Fibroblast of upper back skin (primary cell): ENCODE measurements at regions not wholly inside any gene's neighbourhood (a gene's known extent, or its start where the extent isn't known, plus 50 kb on each side); places are given as distances from the start of the nearest gene placed in this dataset.
A peak's percentile ranks its signal among the peaks of the same experiment; 100 is the strongest.

ENCODE experiments used
- DNase-seq: peaks from one replicate; pipeline ENCODE4 v3.0.0-alpha.2; 2013

DNA sequence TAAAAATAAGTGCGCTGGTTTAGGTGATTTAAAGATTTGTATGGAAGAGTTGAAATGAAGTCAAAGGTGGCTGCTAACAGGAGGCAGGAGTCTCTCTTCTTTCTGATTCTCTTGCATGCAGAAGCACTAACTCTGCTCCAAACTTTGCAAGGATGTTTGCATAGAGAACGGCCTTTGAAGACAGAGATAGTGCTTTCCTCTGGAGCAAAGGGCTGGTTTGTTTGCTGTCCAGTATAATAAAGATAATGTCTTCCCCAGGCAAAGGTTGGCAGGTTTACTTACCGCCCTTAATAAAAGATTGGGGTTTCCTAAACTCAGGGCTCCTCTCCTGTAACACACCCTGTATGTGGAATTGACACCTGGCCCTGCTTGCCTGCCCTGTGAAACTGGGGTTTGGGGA is 210.6 kb upstream of the RREB1 start:
- no peak for DNase-seq

DNA sequence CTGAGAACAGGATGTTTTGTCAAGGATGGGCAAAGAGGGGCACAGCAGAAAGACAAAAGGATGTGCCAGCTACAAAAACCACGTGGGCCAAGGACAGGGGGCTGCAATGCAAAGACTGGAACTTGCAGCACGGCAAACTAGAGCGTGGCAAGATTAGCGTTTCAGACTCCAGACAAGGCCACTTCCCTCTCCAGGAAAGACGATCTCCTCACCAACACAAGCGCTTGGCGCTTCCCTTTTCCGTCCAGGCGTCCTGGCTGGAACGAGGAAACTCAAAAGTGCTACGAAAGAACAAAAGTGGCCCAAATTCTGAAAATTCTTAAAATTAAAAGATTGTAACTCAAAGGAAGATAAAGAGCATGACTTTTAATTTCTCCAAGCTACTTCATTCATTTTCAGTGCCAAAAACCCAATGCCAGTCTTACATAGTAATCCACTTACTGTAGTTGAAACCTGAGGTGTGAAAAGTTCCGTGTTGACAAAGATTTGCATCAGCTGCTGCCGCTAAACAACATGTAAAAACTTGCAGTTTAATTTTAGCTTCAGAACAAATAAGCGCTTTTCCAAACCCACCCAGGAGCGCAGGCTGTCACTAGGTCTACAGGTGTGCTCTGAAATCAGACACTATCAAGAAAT is 207.1 kb upstream of the RREB1 start:
- no peak for DNase-seq

DNA sequence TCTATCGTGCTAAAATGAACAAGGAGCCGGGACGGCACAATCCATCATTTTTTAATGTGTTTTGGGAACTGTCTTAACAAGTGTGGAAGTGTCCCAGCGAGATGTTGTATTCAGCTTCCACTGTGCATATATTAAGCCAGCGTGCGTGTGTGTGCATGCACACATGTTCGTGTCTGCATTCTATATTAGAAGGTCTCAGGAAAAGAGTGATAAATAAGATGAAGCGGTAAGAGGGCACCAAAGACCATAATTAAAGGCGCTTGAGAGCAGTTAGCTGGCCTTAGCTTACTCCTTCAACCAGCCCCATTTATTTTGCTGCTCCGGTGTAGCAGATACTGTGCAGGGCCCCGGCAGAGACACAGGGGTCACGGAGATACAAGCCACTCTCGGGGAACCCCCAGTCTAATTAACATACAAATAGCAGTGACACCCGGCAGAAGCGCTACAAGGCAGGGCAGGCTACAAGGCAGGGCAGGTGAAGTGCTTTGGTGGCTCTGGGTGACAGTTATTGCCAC is 206.5 kb upstream of the RREB1 start:
- no peak for DNase-seq

GRCh38 chr6:6901945-6902344 is 205.8 kb upstream of the RREB1 start:
- DNase-seq = no peak

- no peak for DNase-seq
Measured at GRCh38 chr6:6905961-6906518, 201.7 kb upstream of the RREB1 start.

GRCh38 chr6:6906570-6907213 is 201.1 kb upstream of the RREB1 start:
- no peak for DNase-seq

- DNase-seq = no peak
Measured at GRCh38 chr6:6907286-6907685, 200.5 kb upstream of the RREB1 start.

- no peak for DNase-seq
Measured at GRCh38 chr6:6908121-6908520, 199.6 kb upstream of the RREB1 start.

DNA sequence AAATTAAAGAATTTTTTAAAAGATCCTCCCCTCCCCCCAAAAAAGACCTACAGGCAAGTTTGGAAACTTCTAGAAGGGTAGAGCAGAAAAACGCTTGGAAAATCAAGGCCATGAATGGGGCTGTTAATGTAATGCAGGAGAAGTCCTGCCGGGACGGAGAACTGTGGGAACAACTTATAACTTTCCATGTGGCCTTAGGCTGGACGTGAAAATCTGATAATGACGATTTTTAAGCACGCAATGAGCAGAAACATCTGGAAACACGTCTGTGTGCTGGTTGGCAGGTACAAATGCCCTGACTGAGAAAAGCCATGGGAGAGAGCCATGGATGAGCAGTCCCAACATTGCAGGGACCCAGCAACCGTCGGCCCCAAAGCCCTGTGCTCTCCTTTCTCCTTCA is 198.7 kb upstream of the RREB1 start:
- no peak for DNase-seq

GRCh38 chr6:6910734-6911295 is 196.9 kb upstream of the RREB1 start:
- no peak for DNase-seq

DNA sequence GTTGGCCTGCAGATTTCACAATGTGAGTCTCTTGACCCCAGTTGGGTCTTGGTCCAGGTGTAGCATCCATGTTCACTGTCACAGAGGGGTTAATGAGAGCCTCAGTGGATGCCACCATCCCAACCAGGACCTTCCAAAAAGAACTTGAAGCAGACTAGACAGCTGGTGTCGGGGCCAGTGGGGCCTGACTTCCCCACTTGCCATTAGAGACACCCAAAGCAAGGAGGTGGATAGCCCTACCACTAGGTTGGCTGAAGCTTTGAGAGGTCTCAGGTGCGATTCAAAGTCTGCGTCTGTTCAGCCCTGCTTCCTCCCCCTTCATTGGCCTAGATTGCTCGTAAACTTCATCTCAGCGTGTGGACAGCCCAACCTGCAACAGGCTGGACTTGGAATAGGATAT is 196.4 kb upstream of the RREB1 start:
- no peak for DNase-seq

DNA sequence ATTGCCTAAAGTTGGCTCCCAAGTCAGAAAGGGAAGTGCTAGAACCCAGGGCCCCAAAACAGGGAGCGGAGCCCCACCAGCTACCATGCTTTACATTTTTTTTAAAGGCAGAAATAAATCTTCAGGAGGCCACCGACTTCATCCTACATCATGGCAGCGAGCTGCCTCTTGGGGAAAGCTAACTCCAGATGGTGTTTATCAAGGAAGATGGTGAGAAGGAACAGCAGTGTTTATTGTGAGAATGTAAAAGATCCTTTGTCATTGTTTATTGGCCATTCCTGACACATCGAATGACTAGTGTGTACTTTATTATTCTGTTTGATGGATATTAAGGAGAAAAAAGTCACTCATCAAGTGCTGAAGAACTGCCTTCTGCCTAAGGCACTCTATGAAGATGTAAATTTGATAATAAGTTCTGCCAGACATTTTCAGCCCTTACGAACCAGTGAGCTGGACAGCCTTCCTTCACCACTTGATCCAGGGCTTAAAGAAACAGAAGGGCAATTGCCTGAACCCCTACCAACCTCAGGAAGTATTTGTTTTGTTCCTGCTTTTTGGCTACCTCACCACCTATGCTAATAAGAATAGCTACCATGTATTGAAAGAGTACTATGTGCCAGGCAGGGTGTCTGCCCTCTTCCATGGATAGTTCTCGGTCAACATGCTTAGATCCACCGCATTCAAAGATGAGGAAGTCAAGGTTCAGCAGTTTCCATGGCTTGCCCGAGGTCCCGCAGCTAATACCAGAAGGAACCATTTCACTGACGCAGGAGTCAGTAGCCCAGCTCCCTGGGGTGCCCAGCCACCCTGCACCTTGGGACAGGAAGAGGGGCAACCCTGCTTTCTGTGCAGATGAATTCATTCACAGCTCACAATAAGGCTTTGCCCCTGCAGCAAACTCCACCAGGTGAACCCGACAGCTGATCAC is 194.7 kb upstream of the RREB1 start:
- DNase-seq = no peak

DNA sequence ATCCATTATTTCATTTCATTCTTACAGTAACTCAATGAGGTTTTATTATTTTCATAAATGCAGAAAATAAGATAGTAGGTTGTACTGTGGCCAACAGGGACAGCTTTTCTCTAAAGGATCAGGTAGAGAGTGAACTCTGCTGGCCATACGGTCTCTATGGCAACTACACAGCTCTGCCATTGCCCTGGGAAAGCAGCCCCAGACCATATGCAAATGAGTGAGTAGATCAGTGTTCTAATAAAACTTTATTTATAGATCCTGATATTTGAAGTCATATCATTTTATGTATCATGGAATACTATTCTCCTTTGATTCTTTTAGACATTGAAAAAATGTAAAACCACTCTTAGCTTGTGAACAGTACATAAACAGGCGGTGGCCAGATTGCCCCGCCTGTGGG is 192.5 kb upstream of the RREB1 start:
- no peak for DNase-seq

DNA sequence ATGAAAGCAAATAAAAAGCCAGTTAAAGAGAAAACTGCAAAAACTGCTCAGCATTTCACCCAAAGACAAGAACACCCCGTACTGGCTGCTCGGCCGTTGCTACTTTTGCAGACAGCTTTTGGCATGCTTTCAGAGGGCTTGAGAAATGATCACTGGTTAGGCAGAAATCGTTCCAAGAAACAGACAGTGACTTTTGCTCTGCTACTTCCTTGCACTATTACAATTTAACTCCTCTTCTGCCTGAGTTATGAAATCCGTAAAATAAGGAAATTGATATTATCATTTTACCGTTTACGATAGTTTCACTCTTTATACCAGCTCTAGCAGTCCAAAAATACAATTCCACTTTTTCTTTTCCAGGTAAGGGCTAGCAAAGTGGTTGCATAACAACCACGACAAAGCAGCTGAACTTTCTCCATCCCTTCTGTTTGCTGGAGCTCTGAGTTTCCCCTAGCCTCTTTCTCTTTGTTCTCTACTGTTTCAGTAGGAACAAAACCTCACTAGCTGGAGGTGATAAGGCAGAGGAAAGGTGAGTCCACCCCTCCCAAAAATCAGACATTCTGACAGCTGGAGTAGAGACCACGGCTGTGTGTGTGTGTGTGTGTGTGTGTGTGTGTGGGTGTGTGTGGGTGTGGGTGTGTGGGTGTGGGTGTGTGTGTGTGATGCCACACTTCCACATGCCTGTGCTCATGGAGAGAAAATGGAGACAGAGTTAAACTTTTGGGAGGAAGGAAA is 191.8 kb upstream of the RREB1 start:
- DNase-seq = peak; percentile 65

DNA sequence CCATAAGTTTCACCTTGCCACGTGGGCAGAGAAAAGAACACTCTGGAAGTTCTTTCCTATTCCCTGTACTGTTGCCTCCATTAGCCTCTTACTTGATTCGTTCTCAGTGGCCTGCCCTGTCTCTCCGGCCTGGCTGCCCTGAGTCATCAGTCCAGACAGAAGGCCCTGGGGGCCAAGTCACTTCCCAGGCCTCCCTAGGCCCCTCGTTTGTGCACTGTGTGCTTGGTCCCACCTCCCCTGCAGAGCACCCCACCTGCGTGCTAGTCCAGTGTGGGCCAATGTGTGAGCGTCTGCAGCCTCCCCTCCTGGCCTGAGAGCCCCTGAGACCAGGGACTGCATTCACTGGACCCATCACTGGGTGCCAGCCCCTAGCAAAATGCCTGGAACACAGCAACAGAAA is 191.2 kb upstream of the RREB1 start:
- DNase-seq = no peak

GRCh38 chr6:6918216-6918983 is 189.4 kb upstream of the RREB1 start:
- peak; percentile 61 for DNase-seq

DNA sequence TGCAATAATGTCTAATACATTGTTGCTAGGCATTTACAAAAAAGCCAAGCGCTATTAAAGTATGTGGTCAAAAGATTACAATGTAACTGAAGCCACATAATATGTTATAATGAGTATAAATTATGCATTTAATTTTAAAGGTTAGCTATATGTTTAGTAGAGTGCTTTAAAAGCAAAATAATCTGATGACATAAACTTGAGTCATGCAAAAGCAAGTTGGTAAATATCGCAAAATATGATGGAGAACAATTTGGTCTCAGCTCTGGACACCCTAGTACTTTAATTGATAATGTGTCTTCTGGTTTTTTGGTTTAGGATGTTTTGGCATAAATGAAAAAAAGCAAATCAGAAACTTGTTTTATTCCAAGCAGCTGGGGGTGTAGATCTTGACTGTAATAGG is 188.6 kb upstream of the RREB1 start:
- DNase-seq = no peak

DNA sequence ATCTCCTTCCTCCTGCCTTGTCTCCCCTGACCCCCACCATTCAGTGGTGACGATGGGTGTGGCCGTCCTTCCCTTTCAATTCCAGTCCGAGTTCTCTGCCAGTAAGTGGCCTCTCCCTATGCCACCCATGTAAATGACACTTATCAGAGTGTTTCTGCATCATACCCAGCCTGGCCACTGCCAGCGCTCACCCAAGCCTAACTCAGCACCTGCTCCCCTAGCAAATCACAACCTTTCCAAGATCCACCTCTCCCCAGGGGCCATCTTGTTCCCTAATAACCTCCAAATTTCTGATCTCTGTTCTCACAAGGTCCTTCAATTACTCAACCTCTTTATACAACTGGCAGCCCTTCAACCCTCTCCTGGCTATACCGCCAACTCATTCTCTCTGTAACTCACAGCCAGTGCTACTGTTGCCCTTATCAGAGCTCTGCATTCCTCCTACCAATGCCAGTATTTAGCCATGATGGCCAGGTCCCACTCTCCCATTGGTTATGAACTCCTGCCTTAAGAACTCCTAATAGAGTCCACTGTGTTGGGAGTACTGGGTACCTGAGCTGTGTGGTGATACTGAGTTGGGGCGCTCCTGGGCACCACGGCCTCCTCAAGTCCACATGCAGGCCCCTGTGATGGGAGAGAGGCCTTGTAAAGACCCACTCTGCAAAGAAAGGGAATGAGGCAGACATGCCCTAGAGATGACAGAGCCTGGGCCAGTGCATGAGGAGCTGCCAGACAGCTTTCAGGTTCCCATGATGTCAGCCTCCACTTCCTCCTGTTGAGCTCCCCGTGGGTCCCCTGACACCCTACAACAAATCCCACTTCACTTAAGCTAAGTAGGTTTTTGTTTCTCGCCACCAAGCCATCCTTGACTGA is 187.4 kb upstream of the RREB1 start:
- no peak for DNase-seq

GRCh38 chr6:6920987-6921313 is 186.8 kb upstream of the RREB1 start:
- no peak for DNase-seq

- DNase-seq = no peak
Measured at GRCh38 chr6:6922166-6922565, 185.6 kb upstream of the RREB1 start.

DNA sequence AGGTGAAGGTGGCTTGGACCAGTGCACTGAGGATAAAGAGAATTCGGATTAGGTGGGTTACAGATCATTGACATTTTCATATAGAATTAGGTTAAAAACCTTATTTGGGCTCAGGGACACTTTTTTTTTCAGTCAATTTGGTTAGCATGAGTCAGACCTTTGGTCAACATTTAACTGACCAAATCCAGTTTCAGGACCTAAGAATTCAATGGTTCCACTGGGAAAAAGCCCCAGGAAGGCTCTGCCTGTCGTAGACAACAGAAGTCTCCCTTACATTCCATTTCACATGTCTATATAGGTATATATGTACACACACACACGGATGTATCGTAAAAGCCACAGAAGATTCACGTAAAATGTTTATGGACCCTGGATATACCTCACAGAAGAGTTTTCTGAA is 184.2 kb upstream of the RREB1 start:
- no peak for DNase-seq
